Mesendoderm (in vitro differentiated cells): ENCODE measurements at regions not wholly inside any gene's neighbourhood (a gene's known extent, or its start where the extent isn't known, plus 50 kb on each side); places are given as distances from the start of the nearest gene placed in this dataset.
"Not testable (repeated sequence)": the region's sequence is repeated elsewhere in the genome, so short reads cannot be mapped to it uniquely, and the experiment has no call there.

Experiments used
- DNase-seq: peaks from one replicate; pipeline ENCODE4 v3.0.0; 2013
- H2AK5ac ChIP-seq: 2 replicates; pipeline ENCODE4 v1.6.1; 2013; ENCODE audit warnings: low read length, inconsistent platforms
- H2BK120ac ChIP-seq: 2 replicates; pipeline ENCODE4 v1.6.1; 2013; ENCODE audit warnings: low read depth, mild to moderate bottlenecking, low read length, moderate library complexity, mixed read lengths
- H2BK15ac ChIP-seq: replicated peaks from 2 replicates; pipeline ENCODE4 v1.6.1; 2013; ENCODE audit warnings: low read depth, mild to moderate bottlenecking, moderate library complexity
- H2BK5ac ChIP-seq: 2 replicates; pipeline ENCODE4 v1.6.1; 2013; ENCODE audit warnings: low read length, inconsistent platforms
- H3K18ac ChIP-seq: 2 replicates; pipeline ENCODE4 v1.6.1; 2013; ENCODE audit warnings: mild to moderate bottlenecking, low read length, mixed read lengths
- H3K23ac ChIP-seq: one replicate; pipeline ENCODE4 v1.6.1; 2013; ENCODE audit warnings: low read length
- H3K27ac ChIP-seq: 2 replicates; pipeline ENCODE4 v1.5.1; 2013; ENCODE audit warnings: low read depth, mild to moderate bottlenecking, inconsistent platforms, low read length, moderate library complexity
- H3K27me3 ChIP-seq: 2 replicates; pipeline ENCODE4 v1.6.1; 2013; ENCODE audit warnings: low read length, control low read depth, mild to moderate bottlenecking, inconsistent platforms; ENCODE audit not compliant: insufficient read depth, poor library complexity
- H3K36me3 ChIP-seq: 2 replicates; pipeline ENCODE4 v1.6.1; 2013; ENCODE audit warnings: low read length, inconsistent platforms; ENCODE audit not compliant: control insufficient read depth, insufficient read depth
- H3K4ac ChIP-seq: one replicate; pipeline ENCODE4 v1.6.1; 2013; ENCODE audit warnings: low read depth, mild to moderate bottlenecking, low read length, moderate library complexity
- H3K4me1 ChIP-seq: 2 replicates; pipeline ENCODE4 v1.6.1; 2013; ENCODE audit warnings: low read depth, low read length, inconsistent platforms; ENCODE audit not compliant: control insufficient read depth
- H3K4me2 ChIP-seq: 2 replicates; pipeline ENCODE4 v1.6.1; 2013; ENCODE audit warnings: low read length
- H3K4me3 ChIP-seq: 2 replicates; pipeline ENCODE4 v1.5.1; 2013; ENCODE audit warnings: mild to moderate bottlenecking, low read length
- H3K56ac ChIP-seq: one replicate; pipeline ENCODE4 v1.6.1; 2013; ENCODE audit warnings: low read length
- H3K79me1 ChIP-seq: 2 replicates; pipeline ENCODE4 v1.6.1; 2013; ENCODE audit warnings: low read length, inconsistent platforms
- H3K79me2 ChIP-seq: 2 replicates; pipeline ENCODE4 v1.6.1; 2013; ENCODE audit warnings: mild to moderate bottlenecking, low read length; ENCODE audit not compliant: control insufficient read depth, insufficient read depth
- H3K9ac ChIP-seq: 2 replicates; pipeline ENCODE4 v1.6.1; 2013; ENCODE audit warnings: low read length, inconsistent platforms
- H4K5ac ChIP-seq: one replicate; pipeline ENCODE4 v1.6.1; 2013; ENCODE audit warnings: low read length
- H4K8ac ChIP-seq: one replicate; pipeline ENCODE4 v1.6.1; 2013; ENCODE audit warnings: low read depth, mild to moderate bottlenecking, control low read depth, low read length, moderate library complexity
- WGBS: extraction: QIAGEN DNeasy Blood & Tissue Kit; methylation state at CpG from one replicate; pipeline ENCODE4 v1.1.7; 2013; ENCODE audit warnings: low lambda C conversion rate, missing lambda C conversion rate; ENCODE audit not compliant: insufficient coverage; ENCODE audit errors: extremely low coverage; 5-methylcytosine and 5-hydroxymethylcytosine counted together

GRCh38 chr1:101595881-101596374, 359.1 kb downstream of the S1PR1 start:
- no peak for DNase-seq
- H3K4me2 ChIP-seq = no peak overlapping the region
- H3K18ac ChIP-seq = no peak overlapping the region
- H2BK120ac ChIP-seq = no peak overlapping the region
- no peak overlapping the region for H3K4ac ChIP-seq
- H4K8ac ChIP-seq = no peak overlapping the region
- no peak overlapping the region for H2BK5ac ChIP-seq
- H4K5ac ChIP-seq = no peak overlapping the region
- H3K27me3 ChIP-seq = no peaks in the 10 kb centered on the region
- WGBS = no CpG with 5 or more reads among the region's 2 CpGs
- no peak overlapping the region for H3K9ac ChIP-seq
- no peaks in the 10 kb centered on the region for H3K36me3 ChIP-seq
- no peak overlapping the region for H2AK5ac ChIP-seq
- H3K27ac ChIP-seq = no peak overlapping the region
- H3K79me2 ChIP-seq = no peaks in the 10 kb centered on the region
- H3K79me1 ChIP-seq = no peaks in the 10 kb centered on the region
- H2BK15ac ChIP-seq = no peak overlapping the region
- H3K4me1 ChIP-seq = no peaks in the 10 kb centered on the region
- no peak overlapping the region for H3K4me3 ChIP-seq
- H3K23ac ChIP-seq = no peak overlapping the region
- H3K56ac ChIP-seq = no peak overlapping the region

GRCh38 chr1:101600615-101601014, 363.8 kb downstream of the S1PR1 start:
- H3K79me1 ChIP-seq, H3K36me3 ChIP-seq, H2AK5ac ChIP-seq, H2BK120ac ChIP-seq, H3K4me3 ChIP-seq, H3K4me2 ChIP-seq, H2BK15ac ChIP-seq, H4K5ac ChIP-seq, H2BK5ac ChIP-seq, H3K23ac ChIP-seq, H3K27ac ChIP-seq, H3K9ac ChIP-seq, H3K4me1 ChIP-seq, H3K18ac ChIP-seq, H4K8ac ChIP-seq, H3K56ac ChIP-seq, H3K4ac ChIP-seq, H3K79me2 ChIP-seq, H3K27me3 ChIP-seq: not testable (repeated sequence)
- peak; percentile 79 for DNase-seq
- WGBS = no CpG with 5 or more reads among the region's 5 CpGs

GRCh38 chr1:101603726-101604125, 366.9 kb downstream of the S1PR1 start:
- no peak overlapping the region for H3K27ac ChIP-seq
- no peak overlapping the region for H2BK15ac ChIP-seq
- H3K4me2 ChIP-seq = no peak overlapping the region
- H3K23ac ChIP-seq = no peak overlapping the region
- H3K4me3 ChIP-seq = no peak overlapping the region
- no peaks in the 10 kb centered on the region for H3K79me2 ChIP-seq
- H3K36me3 ChIP-seq = no peaks in the 10 kb centered on the region
- no peak overlapping the region for H3K9ac ChIP-seq
- DNase-seq = no peak
- H3K27me3 ChIP-seq = no peaks in the 10 kb centered on the region
- H2AK5ac ChIP-seq = no peak overlapping the region
- peaks cover 4% of the 10 kb centered on the region for H3K4me1 ChIP-seq
- no peak overlapping the region for H3K4ac ChIP-seq
- no peak overlapping the region for H4K8ac ChIP-seq
- H3K56ac ChIP-seq = no peak overlapping the region
- H3K18ac ChIP-seq = no peak overlapping the region
- no peak overlapping the region for H2BK120ac ChIP-seq
- no CpG with 5 or more reads among the region's 1 CpG for WGBS
- H3K79me1 ChIP-seq = no peaks in the 10 kb centered on the region
- H2BK5ac ChIP-seq = no peak overlapping the region
- no peak overlapping the region for H4K5ac ChIP-seq

- H3K9ac ChIP-seq = no peak overlapping the region
- no peak overlapping the region for H3K27ac ChIP-seq
- H4K8ac ChIP-seq = no peak overlapping the region
- no peak overlapping the region for H3K4ac ChIP-seq
- H4K5ac ChIP-seq = no peak overlapping the region
- no peak overlapping the region for H2BK15ac ChIP-seq
- H3K79me1 ChIP-seq = no peaks in the 10 kb centered on the region
- H3K23ac ChIP-seq = no peak overlapping the region
- no peaks in the 10 kb centered on the region for H3K36me3 ChIP-seq
- no peaks in the 10 kb centered on the region for H3K79me2 ChIP-seq
- no peak overlapping the region for H2BK120ac ChIP-seq
- H3K18ac ChIP-seq = no peak overlapping the region
- DNase-seq = peak; percentile 28
- no peak overlapping the region for H2AK5ac ChIP-seq
- no peak overlapping the region for H3K4me3 ChIP-seq
- H2BK5ac ChIP-seq = no peak overlapping the region
- peaks cover 4% of the 10 kb centered on the region for H3K4me1 ChIP-seq
- H3K56ac ChIP-seq = no peak overlapping the region
- no CpG with 5 or more reads among the region's 2 CpGs for WGBS
- no peak overlapping the region for H3K4me2 ChIP-seq
- H3K27me3 ChIP-seq = no peaks in the 10 kb centered on the region
These were observed 369.1 kb downstream of the S1PR1 start for GRCh38 chr1:101605878-101606277.

GRCh38 chr1:101613546-101613945, 376.7 kb downstream of the S1PR1 start:
- Histone ChIP-seq H3K27me3 (no peaks in the 10 kb centered on the region), H4K8ac (no peak overlapping the region), H3K79me2 (no peaks in the 10 kb centered on the region), H3K23ac (no peak overlapping the region), H2BK15ac (no peak overlapping the region), H3K27ac (no peak overlapping the region), H2BK120ac (no peak overlapping the region), H3K4me1 (no peaks in the 10 kb centered on the region), H3K4me2 (no peak overlapping the region), H3K4ac (no peak overlapping the region), H3K18ac (no peak overlapping the region), H3K9ac (no peak overlapping the region), H3K56ac (no peak overlapping the region), H3K36me3 (no peaks in the 10 kb centered on the region), H3K4me3 (no peak overlapping the region), H3K79me1 (no peaks in the 10 kb centered on the region), H2AK5ac (no peak overlapping the region), H2BK5ac (no peak overlapping the region), H4K5ac (no peak overlapping the region)
- DNase-seq = no peak

- H3K18ac ChIP-seq = no peak overlapping the region
- no peak overlapping the region for H2BK120ac ChIP-seq
- H3K23ac ChIP-seq = no peak overlapping the region
- peaks cover 3% of the 10 kb centered on the region for H3K4me1 ChIP-seq
- no peak overlapping the region for H3K56ac ChIP-seq
- no peak overlapping the region for H2AK5ac ChIP-seq
- no CpG with 5 or more reads among the region's 5 CpGs for WGBS
- no peak overlapping the region for H3K9ac ChIP-seq
- H3K36me3 ChIP-seq = no peaks in the 10 kb centered on the region
- H2BK15ac ChIP-seq = no peak overlapping the region
- no peak overlapping the region for H3K4ac ChIP-seq
- H3K27ac ChIP-seq = no peak overlapping the region
- H3K79me1 ChIP-seq = no peaks in the 10 kb centered on the region
- H3K79me2 ChIP-seq = no peaks in the 10 kb centered on the region
- DNase-seq = no peak
- H4K5ac ChIP-seq = no peak overlapping the region
- H2BK5ac ChIP-seq = no peak overlapping the region
- H3K4me2 ChIP-seq = no peak overlapping the region
- H3K4me3 ChIP-seq = no peak overlapping the region
- H3K27me3 ChIP-seq = no peaks in the 10 kb centered on the region
- no peak overlapping the region for H4K8ac ChIP-seq
These were observed 377.8 kb downstream of the OLFM3 start for GRCh38 chr1:101618900-101619299.
